GM19395 (cell line): ENCODE measurements at regions not wholly inside any gene's neighbourhood (a gene's known extent, or its start where the extent isn't known, plus 50 kb on each side); places are given as distances from the start of the nearest gene placed in this dataset.
"Not testable (repeated sequence)": the region's sequence is repeated elsewhere in the genome, so short reads cannot be mapped to it uniquely, and the experiment has no call there.

Experiments
- ATAC-seq: cut with Tn5 transposase; IDR thresholded peaks from one replicate; pipeline ENCODE4 v1.9.1; 2021; ENCODE audit warnings: mild to moderate bottlenecking, moderate library complexity; ENCODE audit not compliant: unreplicated experiment

DNA sequence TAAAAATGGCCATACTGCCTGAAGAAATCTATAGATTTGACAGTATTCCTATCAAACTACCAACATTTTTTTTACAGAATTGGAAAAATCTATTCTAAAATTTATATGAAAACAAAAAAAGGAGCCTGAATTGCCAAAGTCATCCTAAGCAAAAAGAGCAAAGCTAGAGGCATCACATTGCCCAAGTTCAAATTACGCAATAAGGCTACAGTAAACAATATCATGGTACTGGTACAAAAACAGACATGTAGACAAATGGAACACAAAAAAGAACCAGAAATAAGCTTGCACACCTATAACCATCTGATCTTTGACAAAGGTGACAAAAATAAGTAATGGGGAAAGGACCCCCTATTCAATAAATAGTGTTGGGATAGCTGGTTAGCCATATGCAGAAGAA is 50.2 kb upstream of the THSD7B start:
- ATAC-seq, result no peak

- ATAC-seq, result no peak
These were observed 50.8 kb upstream of the THSD7B start for GRCh38 chr2:136714452-136714951.

GRCh38 chr2:136713739-136714138 is 51.6 kb upstream of the THSD7B start:
- ATAC-seq, result no peak

DNA sequence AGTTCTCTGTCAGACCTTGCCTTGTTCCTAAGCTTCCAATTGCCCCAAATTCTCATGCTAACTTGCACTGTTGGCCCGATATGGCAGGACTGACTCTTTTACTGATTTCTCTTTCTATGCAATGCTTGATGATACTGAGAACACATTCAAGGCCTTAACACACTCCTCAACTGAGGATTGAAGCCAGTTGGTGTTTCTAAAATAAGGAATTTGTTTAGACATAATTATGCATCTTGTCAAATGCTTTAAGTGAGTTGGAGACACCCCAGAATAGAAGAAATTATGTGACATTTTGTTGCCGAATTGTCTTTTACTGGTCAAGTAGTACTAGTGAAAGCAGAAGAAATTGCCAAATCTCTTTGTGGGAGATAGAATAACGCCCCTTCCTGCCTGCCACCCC is 60.0 kb upstream of the THSD7B start:
- ATAC-seq, result no peak

GRCh38 chr2:136703214-136703613 is 62.1 kb upstream of the THSD7B start:
- ATAC-seq, result no peak

DNA sequence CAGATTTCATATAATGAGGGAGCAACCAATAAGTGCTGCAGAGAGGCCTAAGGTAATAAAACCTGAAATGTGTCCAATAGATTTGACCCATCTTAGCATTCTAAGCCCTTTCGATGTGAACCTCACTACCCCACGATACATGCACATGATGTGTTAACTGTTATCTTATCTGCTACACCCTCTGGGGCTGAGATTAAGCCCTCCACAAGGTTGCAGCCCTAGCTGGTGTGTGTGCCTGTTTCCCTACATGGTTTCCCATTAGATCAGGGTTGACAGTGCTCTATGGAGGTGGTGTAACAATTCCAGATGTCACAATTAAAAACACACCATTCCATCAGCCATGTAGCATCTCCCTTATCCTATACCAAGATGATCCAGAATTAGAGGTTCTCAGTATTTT is 68.9 kb upstream of the THSD7B start:
- ATAC-seq, result no peak

DNA sequence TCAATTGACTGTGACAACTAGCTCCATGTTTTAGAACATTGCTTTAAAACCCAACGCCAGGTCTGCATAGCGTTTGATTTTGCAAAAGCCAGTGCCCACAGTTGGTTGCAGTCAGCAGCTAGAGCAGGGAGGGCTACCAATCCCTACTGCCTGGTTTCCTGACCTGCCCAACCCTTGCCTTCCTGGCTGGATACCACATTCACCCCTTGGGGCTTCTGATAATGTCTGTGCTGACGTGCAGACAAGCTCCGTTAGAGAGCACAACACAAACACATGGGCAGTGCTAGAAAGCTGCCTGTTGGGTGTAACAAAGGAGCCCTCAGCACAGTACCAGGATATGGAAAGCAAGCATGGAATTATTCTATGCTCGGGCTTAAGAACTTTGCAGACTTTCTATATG is 71.4 kb upstream of the THSD7B start:
- no peak for ATAC-seq

DNA sequence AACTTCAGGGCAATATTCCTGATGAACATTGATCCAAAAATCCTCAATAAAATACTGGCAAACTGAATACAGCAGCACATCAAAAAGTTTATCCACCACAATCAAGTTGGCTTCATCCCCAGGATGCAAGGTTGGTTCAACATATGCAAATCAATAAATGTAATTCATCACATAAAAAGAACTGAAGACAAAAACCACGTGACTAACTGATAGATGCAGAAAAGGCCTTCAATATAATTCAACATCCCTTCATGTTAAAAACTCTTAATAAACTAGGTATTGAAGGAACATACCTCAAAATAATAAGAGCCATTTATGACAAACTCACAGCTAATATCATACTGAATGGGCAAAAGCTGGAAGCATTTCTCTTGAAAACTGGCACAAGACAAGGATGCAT is 85.3 kb upstream of the THSD7B start:
- not testable (repeated sequence) for ATAC-seq

- no peak for ATAC-seq
These were observed 99.6 kb upstream of the THSD7B start for GRCh38 chr2:136665736-136666135.

GRCh38 chr2:136664713-136665405 is 100.5 kb upstream of the THSD7B start:
- ATAC-seq, result no peak

- ATAC-seq, result no peak
These were observed 107.1 kb upstream of the THSD7B start for GRCh38 chr2:136658201-136658600.

- no peak for ATAC-seq
These were observed 111.5 kb upstream of the THSD7B start for GRCh38 chr2:136653861-136654260.

DNA sequence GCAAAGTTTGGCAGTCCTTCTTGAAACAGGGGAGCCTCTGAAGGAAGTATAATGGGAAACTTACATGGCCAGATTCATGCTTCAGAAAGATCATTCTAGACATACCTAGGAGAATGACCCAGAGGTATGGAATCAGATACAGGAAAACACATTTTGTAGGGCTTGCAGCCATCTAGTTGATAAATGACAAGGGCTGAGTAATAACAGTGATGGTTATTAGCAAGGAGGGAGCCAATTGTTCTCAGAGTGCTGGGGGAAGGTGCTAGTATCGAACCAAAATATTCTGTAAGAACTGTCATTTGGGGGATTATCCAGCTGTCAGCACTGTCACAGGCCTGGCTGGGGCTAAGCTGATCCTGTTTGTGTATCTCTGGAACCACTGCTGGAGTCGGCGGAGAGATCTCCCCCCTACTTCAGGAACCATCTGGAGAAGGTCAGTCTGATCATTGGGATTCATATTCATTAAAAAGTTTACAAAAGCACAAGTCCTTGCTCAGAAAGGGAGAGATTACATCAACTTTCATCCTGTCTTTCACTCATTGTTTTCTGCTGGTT is 113.8 kb upstream of the THSD7B start:
- no peak for ATAC-seq

DNA sequence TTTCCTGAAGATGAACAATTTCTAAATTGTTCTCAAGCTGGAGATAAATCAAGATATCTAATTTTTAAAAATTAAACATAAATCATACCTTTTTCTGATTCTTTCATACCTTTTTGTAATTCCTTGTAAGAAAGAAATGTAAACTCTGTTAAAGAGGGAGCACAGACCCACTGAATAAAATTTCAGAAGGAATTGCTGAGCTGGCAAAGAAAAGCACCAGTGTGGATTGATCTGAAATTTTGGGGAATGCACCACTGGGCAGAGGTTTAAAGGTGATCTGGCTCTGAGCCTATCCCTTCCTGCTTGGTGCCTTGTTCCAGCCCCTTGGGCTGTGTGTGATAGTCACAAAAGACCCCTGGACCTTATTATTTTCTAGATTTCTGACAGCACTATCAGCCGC is 118.3 kb upstream of the THSD7B start:
- no peak for ATAC-seq

GRCh38 chr2:136645236-136645828 is 120.0 kb upstream of the THSD7B start:
- ATAC-seq, result no peak

DNA sequence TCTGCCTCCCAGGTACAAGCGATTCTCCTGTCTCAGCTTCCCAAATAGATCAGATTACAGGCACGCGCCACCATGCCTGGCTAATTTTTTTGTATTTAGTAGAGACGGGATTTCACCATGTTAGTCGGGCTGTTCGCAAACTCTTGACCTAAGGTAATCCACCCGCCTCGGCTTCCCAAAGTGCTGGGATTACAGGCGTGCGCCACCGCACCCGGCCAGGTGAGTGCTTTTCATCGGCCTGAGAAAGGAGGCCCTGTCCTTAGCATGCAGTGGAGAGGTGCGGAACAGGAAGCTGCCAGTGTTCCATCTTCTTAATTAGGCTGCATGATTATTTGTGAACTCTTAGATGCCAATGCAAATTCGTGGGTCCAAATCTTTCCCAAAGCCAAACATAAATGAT is 125.7 kb upstream of the THSD7B start:
- ATAC-seq, result no peak

DNA sequence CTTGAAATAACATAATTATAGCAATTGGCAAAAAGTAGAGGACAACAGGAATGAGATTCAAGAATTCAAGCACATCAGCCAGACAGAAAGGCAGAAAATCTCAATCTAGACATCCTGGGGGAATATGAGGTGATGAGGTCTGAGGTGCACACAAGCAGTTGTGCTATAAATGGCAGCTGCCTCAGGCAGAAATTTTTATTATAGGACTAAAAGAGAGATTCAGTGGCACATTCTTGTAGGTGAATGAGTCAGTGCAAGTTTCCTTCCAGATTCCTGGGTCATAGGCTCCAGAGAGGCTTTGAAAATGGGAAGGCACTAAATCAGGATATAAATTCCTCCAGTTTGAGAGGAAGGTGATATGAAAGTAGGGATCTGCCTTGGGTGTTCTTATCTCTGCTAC is 127.2 kb upstream of the THSD7B start:
- no peak for ATAC-seq

- ATAC-seq, result no peak
These were observed 127.9 kb upstream of the THSD7B start for GRCh38 chr2:136637402-136637801.

DNA sequence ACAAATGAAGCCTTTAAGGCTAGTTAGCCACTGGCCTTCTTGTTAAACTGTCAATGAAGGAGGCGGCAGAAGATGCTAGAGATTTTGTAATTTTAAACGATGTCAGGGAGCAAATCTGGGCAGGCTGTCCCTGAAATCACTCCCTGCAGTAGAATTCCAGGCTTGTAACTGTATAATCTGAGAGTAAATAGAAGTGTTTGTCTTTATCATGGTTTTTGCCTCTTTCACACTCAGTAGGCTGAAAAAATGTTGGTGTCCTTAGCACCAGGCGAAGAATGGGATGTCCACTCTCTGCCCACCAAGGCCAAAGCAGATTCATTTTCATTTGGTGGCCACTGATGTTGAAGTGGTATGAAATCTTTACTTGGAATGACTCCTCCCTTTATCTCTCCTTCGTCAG is 136.9 kb upstream of the THSD7B start:
- ATAC-seq, result no peak

GRCh38 chr2:136613096-136613495 is 152.2 kb upstream of the THSD7B start:
- no peak for ATAC-seq

GRCh38 chr2:136612079-136612478 is 153.3 kb upstream of the THSD7B start:
- ATAC-seq, result no peak

DNA sequence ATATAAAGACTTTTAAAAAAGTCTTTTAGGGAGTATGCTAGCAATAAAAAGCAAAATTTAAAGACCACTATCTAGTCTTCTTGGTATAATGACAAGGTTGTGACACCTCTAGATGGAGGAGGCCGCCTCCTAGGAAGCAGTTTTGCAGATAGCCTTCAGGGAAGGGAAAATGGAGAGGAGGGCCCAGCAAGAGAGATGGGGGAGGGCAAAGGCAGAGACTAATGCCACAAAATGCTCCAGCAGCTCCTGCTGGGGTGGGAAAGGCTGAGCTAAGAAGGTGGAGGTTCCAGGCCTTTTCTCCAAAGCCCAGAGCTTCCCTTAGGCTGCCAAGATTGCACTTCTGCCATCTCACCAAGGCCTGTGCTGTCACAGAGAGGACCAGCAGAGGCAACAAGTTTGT is 153.9 kb upstream of the THSD7B start:
- ATAC-seq, result no peak
